ENCODE measurements at regions not wholly inside any gene's neighbourhood (a gene's known extent, or its start where the extent isn't known, plus 50 kb on each side); places are given as distances from the start of the nearest gene placed in this dataset.

DNA sequence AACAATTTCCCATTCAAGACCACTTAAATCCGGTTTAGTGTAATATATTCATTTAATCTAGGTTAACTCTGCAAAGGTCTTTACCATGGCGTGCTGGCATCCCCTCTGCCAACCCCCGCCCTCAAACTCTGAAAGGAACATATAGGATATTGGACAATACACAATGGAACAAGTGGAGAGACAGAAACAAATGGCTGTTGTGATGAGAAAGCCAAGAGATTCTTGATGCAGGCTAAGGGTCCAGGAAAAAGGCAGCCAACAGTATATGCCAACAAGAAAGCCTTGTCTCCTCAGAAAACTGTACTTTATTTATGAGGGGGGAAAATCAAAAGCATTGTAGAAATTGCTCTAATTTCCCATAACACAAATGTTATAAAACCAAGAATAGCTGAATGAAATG lies 407.3 kb upstream of the SGCG start:
- Histone ChIP-seq H3K4me3 (ENCODE audit: low read length) (no peak overlapping the region), H3K27ac (ENCODE audit: low read depth, low read length) (no peak overlapping the region), H3K27me3 (ENCODE audit: control insufficient read depth, insufficient read depth, low read length, poor library complexity, severe bottlenecking) (no peaks in the 10 kb centered on the region), H3K9me3 (ENCODE audit: control insufficient read depth, low read length) (no peaks in the 10 kb centered on the region), H3K36me3 (ENCODE audit: control insufficient read depth, insufficient read depth, low read length) (no peaks in the 10 kb centered on the region), H3K9ac (ENCODE audit: extremely low read depth, low read length, poor library complexity, severe bottlenecking) (no peak overlapping the region), H3K4me1 (ENCODE audit: control insufficient read depth, insufficient read depth, low read length) (no peaks in the 10 kb centered on the region)
- 93 to 100% methylated on average over 2 to 3 of the region's 3 CpGs for WGBS, 2 experiments (ENCODE audit: insufficient coverage in 1 of 2, insufficient read length in 1 of 2)
- no peaks in the 10 kb centered on the region for H3K27me3 Mint-ChIP-seq (ENCODE audit: insufficient read depth)
- H3K4me1 Mint-ChIP-seq, result no peaks in the 10 kb centered on the region
- no peak for DNase-seq
- H3K9me3 Mint-ChIP-seq, result no peaks in the 10 kb centered on the region
- no peaks in the 10 kb centered on the region for H3K36me3 Mint-ChIP-seq (ENCODE audit: low read depth)
- H3K4me3 Mint-ChIP-seq, result no peak overlapping the region
- no peak overlapping the region for H3K27ac Mint-ChIP-seq
- TF ChIP-seq, protein P1, sequence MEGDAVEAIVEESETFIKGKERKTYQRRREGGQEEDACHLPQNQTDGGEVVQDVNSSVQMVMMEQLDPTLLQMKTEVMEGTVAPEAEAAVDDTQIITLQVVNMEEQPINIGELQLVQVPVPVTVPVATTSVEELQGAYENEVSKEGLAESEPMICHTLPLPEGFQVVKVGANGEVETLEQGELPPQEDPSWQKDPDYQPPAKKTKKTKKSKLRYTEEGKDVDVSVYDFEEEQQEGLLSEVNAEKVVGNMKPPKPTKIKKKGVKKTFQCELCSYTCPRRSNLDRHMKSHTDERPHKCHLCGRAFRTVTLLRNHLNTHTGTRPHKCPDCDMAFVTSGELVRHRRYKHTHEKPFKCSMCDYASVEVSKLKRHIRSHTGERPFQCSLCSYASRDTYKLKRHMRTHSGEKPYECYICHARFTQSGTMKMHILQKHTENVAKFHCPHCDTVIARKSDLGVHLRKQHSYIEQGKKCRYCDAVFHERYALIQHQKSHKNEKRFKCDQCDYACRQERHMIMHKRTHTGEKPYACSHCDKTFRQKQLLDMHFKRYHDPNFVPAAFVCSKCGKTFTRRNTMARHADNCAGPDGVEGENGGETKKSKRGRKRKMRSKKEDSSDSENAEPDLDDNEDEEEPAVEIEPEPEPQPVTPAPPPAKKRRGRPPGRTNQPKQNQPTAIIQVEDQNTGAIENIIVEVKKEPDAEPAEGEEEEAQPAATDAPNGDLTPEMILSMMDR (conservative IDR thresholded peaks at IDR 0.05), result no peak

DNA sequence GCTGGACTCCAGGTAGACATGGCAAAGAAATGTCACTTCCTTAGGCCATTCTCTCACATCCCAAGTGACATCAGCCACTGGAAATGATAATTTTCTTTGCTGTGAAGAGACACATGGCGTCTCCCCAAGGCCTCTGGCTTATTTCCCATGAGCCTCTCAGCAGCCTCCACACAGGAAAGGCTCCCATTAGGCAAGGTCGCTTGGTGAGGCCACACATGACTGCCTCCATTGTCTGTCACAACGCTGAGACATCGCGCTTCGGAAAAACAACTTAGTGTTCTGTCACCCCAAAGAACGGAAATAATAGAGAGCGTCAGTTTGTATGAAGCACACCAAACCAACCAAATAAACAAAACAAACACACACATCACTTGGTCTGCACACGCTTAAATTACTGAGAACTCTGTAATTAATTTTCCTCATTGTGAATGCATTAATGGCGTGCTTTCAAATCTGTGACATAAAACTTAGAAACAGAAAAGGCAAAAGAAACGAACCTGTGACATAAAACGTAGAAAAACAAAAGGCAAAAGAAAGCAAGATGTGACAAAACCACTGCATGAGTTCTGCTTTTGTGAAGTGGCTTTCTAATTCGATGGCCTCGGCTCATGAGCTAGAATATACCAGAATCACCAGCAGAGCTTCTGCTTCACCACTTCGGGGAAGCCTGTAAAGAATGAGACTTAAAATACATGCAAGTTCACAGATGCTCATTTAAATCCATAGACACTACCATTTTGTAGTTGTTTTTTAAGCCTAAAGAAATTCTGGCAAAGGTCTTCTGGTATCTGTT lies 404.2 kb upstream of the SGCG start:
- Mint-ChIP-seq H3K27me3 (ENCODE audit: insufficient read depth) (no peaks in the 10 kb centered on the region), H3K36me3 (ENCODE audit: low read depth) (no peaks in the 10 kb centered on the region), H3K27ac (no peak overlapping the region), H3K4me3 (no peak overlapping the region), H3K9me3 (no peaks in the 10 kb centered on the region), H3K4me1 (no peaks in the 10 kb centered on the region)
- no peaks in the 10 kb centered on the region for H3K9me3 ChIP-seq (ENCODE audit: control insufficient read depth, low read length)
- DNase-seq, result no peak
- H3K27ac ChIP-seq (ENCODE audit: low read depth, low read length), result no peak overlapping the region
- no peaks in the 10 kb centered on the region for H3K27me3 ChIP-seq (ENCODE audit: control insufficient read depth, insufficient read depth, low read length, poor library complexity, severe bottlenecking)
- TF ChIP-seq, protein P1 (conservative IDR thresholded peaks at IDR 0.05), result no peak
- H3K9ac ChIP-seq (ENCODE audit: extremely low read depth, low read length, poor library complexity, severe bottlenecking), result no peak overlapping the region
- no peak overlapping the region for H3K4me3 ChIP-seq (ENCODE audit: low read length)
- H3K36me3 ChIP-seq (ENCODE audit: control insufficient read depth, insufficient read depth, low read length), result no peaks in the 10 kb centered on the region
- no peaks in the 10 kb centered on the region for H3K4me1 ChIP-seq (ENCODE audit: control insufficient read depth, insufficient read depth, low read length)
- WGBS, 2 experiments (ENCODE audit: insufficient coverage in 1 of 2, insufficient read length in 1 of 2), result 89 to 93% methylated on average over 12 to 15 of the region's 15 CpGs

DNA sequence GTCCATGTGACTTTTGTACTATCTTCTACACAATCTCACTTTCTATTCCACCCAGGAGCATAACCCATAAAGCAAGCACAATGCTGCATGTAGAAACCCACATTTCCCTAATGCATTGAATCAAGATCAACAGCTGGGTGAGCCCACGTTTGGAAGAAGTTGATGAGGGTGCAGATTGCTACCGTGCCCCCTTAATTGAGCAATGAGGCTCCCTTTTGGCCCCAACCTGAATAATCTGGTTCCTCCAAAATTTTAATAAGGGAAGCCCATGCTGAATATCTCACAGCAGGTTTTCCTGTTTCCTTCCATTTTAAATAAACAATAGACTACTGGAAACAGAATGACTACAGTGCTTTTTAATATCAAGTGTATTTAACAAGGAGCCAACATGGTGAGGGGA lies 403.6 kb upstream of the SGCG start:
- Histone ChIP-seq H3K27me3 (ENCODE audit: control insufficient read depth, insufficient read depth, low read length, poor library complexity, severe bottlenecking) (no peaks in the 10 kb centered on the region), H3K27ac (ENCODE audit: low read depth, low read length) (no peak overlapping the region), H3K4me1 (ENCODE audit: control insufficient read depth, insufficient read depth, low read length) (no peaks in the 10 kb centered on the region), H3K9me3 (ENCODE audit: control insufficient read depth, low read length) (no peaks in the 10 kb centered on the region), H3K9ac (ENCODE audit: extremely low read depth, low read length, poor library complexity, severe bottlenecking) (no peak overlapping the region), H3K4me3 (ENCODE audit: low read length) (no peak overlapping the region), H3K36me3 (ENCODE audit: control insufficient read depth, insufficient read depth, low read length) (no peaks in the 10 kb centered on the region)
- Mint-ChIP-seq H3K27ac (no peak overlapping the region), H3K9me3 (no peaks in the 10 kb centered on the region), H3K27me3 (ENCODE audit: insufficient read depth) (no peaks in the 10 kb centered on the region), H3K4me3 (no peak overlapping the region), H3K36me3 (ENCODE audit: low read depth) (no peaks in the 10 kb centered on the region), H3K4me1 (no peaks in the 10 kb centered on the region)
- WGBS, 2 experiments (ENCODE audit: insufficient coverage in 1 of 2, insufficient read length in 1 of 2), result 71 to 92% methylated on average over 1 to 2 of the region's 2 CpGs
- no peak for DNase-seq
- TF ChIP-seq, protein P1 (conservative IDR thresholded peaks at IDR 0.05), result no peak
